Activated CD8-positive, alpha-beta memory T cell treated with anti-CD3 and anti-CD28 coated beads, Interleukin-2, amount 50 U/mL, for 48 hours (primary cell): ENCODE measurements at regions not wholly inside any gene's neighbourhood (a gene's known extent, or its start where the extent isn't known, plus 50 kb on each side); places are given as distances from the start of the nearest gene placed in this dataset.

ENCODE experiments used
- DNase-seq: peaks from one replicate; pipeline ENCODE4 v3.0.0-alpha.2; 2020

DNA sequence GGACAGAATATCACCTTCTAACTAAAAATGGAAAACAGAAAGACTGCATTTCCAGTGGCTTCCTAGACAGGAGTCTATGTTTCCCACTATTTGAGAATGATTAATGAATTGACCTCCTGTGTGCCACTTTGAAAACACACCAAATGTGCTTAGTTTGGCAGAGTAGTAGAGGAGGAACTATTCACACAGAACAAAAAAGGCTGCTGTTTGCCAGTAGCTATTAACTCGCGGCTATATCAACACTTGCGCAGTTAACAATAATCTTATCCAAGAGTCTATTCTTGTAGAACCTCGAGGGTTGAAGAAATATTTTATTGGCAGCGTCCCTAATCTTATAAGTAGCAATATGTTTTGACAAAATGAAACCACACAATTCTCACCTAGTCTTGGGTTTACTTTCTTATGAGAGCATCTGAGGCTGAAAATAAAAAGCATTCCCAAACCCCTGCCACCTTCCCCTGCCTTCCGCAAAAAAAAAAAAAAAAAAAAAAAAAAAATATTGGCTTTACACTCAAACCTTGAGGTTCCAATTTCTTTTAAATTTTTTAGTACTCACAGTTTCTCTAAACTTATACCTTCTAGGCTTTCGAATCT, 127.3 kb upstream of the FLRT2 start:
- DNase-seq = no peak

GRCh38 chr14:85409481-85410210, 120.3 kb upstream of the FLRT2 start:
- no peak for DNase-seq

- no peak for DNase-seq
Observed at GRCh38 chr14:85412756-85413155, 117.2 kb upstream of the FLRT2 start.

DNA sequence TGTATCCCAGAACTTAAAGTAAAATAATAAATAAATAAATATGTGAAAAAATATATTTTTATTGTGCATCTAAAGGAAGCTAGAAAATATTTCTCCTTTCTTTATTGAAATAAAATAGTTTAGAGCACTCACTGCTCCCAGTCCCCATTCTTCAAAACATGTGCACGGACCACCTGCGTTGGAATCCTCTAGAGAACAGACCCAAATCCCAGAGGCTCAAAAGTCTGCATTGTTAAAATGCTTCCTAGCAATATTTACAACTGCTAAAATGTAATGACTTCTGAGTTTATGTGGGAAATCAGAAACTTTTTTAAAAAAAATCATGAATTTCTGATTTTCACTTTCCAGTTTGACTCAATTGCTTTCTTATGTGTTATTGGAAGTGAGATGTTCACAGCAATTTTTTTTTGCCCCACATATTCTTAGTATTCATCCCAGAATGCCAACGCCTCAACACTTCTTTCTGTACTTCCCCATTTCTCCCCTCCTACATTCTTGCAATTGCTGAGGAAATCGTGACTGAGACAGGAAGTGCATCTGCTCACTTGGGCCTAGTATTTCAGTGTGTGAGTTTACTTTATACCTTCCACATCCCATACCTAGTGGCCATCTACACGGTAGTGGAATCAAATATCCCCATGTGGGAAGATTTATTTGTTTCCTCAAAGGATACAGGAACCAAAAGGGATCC, 116.0 kb upstream of the FLRT2 start:
- no peak for DNase-seq

DNA sequence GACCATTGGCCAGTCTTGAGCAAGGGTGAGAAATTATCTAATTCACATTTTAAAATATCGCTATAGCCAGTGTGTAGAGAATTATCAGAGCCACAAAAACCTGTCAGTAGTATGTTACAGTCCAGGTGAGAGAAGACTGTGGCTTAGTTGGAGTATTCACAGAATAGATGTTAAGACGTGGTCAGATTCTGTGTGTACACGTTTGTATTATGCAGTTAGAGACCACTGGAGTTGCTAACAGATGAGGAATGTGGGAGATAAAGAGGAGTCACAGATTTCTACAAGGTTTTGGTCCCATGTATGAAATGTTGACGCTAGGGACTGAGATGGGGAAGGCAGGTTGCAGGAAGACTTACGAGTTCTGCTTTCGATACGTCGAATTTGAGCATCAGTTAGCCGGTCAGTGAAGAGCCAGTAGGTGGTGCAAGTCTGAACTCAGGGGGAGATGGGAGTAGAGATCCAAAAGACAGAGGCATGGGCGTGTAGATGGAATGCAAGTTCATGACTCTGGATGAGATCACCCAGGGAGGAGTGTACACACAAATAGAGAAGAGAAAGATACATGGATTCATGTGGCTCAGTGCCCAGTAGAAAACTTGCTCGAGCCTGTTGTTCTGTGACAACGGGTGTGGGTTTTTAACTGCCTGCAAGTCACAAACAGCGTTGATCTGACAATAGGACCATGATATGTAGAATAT, 114.8 kb upstream of the FLRT2 start:
- no peak for DNase-seq

- DNase-seq = no peak
Observed at GRCh38 chr14:85416771-85417170, 113.2 kb upstream of the FLRT2 start.

GRCh38 chr14:85417396-85417795, 112.5 kb upstream of the FLRT2 start:
- no peak for DNase-seq

- no peak for DNase-seq
Observed at GRCh38 chr14:85418721-85419120, 111.2 kb upstream of the FLRT2 start.

DNA sequence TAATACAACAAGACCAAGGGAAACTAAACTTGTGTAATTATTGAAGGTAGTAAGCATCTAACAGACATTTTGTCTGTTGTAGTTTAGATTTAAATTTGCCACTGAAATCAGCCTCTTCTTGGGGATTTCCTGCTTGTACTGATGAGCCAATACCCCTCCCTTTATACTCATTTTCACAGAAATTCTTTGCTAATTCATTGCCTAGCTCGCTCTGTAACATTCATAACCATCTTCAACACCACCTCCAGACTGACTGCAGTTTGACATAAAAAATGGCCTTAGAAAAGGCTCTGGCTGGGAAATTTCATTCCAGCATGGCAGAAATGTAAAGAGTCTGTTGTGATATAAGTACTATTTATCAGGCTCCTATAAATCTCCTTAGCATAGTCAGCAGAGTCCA, 109.7 kb upstream of the FLRT2 start:
- DNase-seq = no peak

DNA sequence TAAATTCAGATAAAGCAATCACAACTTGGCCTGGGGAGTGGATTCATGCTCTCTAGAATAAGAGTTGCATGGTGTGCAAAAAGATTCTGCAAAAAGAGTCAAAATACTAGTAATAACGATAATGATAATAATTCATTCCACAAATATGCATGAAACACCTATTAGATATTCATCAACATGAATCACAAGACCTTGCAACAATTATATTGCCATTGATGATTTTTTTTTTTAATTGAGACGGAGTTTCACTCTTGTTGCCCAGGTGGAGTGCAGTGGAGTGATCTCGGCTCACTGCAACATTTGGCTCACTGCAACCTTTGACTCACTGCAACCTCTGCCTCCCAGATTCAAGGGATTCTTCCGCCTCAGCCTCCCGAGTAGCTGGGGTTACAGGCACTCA, 109.2 kb upstream of the FLRT2 start:
- no peak for DNase-seq

DNA sequence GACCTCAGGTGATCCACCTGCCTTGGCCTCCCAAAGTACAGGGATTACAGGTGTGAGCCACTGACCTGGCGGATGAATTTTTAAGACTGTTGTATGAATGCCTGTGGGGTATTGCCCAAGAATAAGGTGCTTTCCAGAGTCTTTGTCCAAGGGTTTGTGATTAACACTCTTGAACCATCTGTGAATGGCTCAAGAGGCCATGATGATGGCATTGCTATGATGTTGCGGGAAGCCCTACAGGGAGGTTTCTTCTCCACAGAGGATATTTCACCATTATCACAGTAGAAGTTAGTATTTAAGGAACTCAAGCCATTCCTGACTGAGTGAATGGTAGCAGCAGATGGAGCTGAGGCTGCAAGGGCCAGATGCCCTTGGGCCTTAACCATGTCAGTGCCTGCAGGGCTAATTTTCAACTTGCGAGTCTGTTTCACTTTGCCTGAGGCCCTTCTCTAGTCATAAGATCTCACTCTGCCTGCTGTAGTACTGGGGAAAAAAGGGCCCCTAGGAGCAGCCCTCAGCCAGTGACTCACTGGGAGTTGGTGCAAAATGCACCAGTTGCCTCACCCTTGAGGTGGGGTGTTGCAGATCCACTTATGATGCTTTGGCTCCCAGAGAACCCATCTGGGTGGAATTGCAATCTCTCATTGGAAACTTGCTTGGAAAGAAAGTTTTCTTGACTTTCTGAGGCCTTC, 108.6 kb upstream of the FLRT2 start:
- no peak for DNase-seq

GRCh38 chr14:85423889-85424288, 106.1 kb upstream of the FLRT2 start:
- DNase-seq = no peak

DNA sequence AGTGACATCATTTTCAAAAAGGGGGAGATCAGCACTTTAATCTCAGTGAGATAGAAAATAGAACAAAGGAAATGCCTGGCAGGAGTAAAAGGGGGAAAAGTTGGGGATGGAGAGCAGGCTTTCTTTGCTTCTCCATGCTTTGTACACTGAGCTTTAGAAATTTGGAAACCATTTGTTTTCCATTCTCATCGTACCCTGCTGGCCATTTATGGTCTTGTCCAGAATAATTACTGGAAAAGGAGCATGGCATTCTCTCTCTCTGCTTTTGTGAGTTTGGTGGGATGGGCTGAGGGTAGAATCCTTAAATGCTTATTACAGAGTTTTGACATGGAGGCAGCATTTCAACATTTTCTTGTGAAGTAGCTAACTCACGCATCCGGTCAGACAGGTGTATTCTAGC, 104.4 kb upstream of the FLRT2 start:
- DNase-seq = no peak

GRCh38 chr14:85426068-85426935, 103.6 kb upstream of the FLRT2 start:
- no peak for DNase-seq

DNA sequence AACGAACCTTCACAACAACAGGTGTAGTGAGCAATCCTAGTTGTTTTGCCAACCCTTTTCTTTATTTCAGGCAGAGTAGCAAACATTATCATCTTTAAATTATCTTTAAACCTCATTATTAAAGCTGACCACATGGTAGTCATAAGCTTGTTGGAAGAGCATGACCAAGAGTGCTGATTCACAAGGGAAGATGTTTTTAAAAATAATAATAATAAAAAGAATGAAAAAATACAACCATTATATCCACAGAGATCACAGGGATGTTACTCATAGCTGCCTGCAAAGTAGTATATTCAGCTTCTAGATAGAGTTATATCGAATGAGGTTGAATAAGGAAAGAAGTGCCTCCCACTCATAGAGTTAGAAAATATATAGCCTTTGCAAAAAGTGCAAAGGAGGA, 101.0 kb upstream of the FLRT2 start:
- no peak for DNase-seq

GRCh38 chr14:85437148-85437547, 92.8 kb upstream of the FLRT2 start:
- no peak for DNase-seq

GRCh38 chr14:85438001-85438400, 91.9 kb upstream of the FLRT2 start:
- DNase-seq = no peak

- no peak for DNase-seq
Observed at GRCh38 chr14:85438481-85438942, 91.4 kb upstream of the FLRT2 start.

GRCh38 chr14:85439696-85440328, 90.1 kb upstream of the FLRT2 start:
- DNase-seq = no peak

DNA sequence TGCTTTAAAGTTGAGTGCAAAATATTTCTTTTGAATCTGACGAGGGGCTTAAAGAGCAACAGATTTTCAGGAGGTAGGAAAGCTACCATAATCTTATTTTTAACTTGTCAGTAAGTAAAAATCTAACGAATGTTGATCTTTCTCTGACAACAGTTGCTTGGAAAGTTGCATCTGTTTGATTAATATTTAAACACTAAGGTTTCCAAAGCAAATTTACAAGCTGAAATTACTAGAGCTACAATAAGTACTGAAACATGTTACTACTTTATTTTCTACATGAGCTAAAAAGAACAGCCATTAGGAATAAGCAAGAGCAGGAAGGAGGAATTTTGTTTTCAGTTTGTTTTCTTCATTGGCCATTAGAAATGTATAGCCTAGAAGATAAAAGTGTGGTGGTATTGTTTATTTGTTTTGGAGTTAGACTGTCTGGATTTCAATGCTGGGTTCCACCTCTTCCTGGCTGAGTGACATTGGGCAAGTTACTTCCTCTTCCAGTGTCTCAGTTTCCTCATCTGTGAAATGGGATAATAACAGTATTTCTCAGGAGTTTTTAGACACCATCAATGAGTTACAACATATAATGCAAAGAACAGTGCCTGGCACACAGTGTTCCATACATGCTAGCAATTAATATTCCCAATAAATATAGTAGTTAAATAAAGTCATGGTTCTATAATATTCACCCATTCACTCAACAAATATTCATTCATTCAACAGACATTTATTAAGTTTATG, 87.9 kb upstream of the FLRT2 start:
- DNase-seq = no peak

DNA sequence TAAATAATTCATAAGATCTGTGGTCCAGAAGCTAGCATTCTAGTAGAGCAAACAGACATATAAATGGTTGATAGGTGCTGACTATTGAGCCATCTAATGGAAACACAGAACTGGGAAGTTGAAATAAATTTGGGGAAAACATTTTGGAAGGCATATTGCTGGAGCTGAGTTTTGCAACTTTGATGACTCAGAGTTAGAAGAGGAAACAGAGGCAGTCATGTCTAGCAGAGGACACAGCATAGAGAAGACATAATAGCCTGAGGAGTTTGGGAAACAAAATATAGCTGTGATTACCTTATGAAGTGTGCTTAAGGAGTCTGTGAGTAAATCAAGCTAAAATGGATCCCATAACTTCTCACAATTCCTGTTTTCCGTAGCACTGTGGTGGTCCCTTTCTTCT, 86.9 kb upstream of the FLRT2 start:
- DNase-seq = no peak
